ENCODE measurements at regions not wholly inside any gene's neighbourhood (a gene's known extent, or its start where the extent isn't known, plus 50 kb on each side); places are given as distances from the start of the nearest gene placed in this dataset.

DNA sequence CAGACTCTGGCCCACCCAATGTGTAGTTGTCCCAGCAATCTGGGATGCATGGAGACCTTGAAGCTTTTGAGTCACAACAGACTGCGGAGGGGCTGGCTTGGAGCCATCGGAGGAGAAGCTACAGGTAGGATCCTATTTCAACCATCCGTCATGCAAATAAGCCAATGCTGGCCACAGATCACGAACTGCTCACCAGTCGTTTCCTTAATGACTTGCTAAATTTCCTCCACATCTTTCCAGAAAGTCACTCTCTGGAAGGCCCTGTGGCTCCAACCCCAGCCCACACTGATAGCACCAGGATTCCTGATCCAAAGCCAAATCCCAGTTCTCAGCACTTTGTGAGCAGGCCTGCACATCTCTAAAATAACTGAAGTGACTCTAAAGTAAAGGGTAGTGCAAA is 321.3 kb downstream of the RAB28 start:
- H3K18ac ChIP-seq (ENCODE audit: extremely low read depth, low read length) = no peak overlapping the region
- no peak overlapping the region for H3K56ac ChIP-seq (replicated peaks; ENCODE audit: insufficient read length, low read depth, low read length)
- no peak overlapping the region for H3K4me2 ChIP-seq (ENCODE audit: insufficient read depth in 1 of 2, low read depth in 2 of 2, low read length in 2 of 2)
- no peak overlapping the region for H3K4me3 ChIP-seq (ENCODE audit: extremely low read depth in 1 of 4, insufficient read depth in 2 of 4, low read depth in 3 of 4, low read length in 4 of 4)
- H4K91ac ChIP-seq (replicated peaks; ENCODE audit: insufficient read length, low read length) = no peak overlapping the region
- TF ChIP-seq BCL11A (IDR thresholded peaks at IDR 0.05; ENCODE audit: low read depth in 2 of 2, low read length in 2 of 2) = no peak
- TF ChIP-seq TCF12 (IDR thresholded peaks at IDR 0.05; ENCODE audit: low read depth, low read length) = no peak
- TF ChIP-seq HDAC2 (IDR thresholded peaks at IDR 0.05; ENCODE audit: borderline replicate concordance in 1 of 2, low read depth in 2 of 2, low read length in 2 of 2) = no peak
- no peak for TF ChIP-seq JUN (IDR thresholded peaks at IDR 0.05; ENCODE audit: low read depth, low read length)
- H3K23me2 ChIP-seq (ENCODE audit: low read depth, low read length) = no peaks in the 10 kb centered on the region
- no peak overlapping the region for H2AK5ac ChIP-seq (ENCODE audit: low read depth, low read length)
- H4K8ac ChIP-seq (ENCODE audit: extremely low read depth, insufficient read depth, low read length) = 0 out of 2 replicates have a peak overlapping the region, but pooled peaks have one; percentile 23
- no peak overlapping the region for H2BK120ac ChIP-seq (replicated peaks; ENCODE audit: low read depth, low read length)
- H2BK20ac ChIP-seq (ENCODE audit: low read length) = no peak overlapping the region
- no peak overlapping the region for H2BK5ac ChIP-seq (ENCODE audit: low read depth, low read length)
- H3K79me2 ChIP-seq (ENCODE audit: control insufficient read depth in 1 of 2, insufficient read depth in 2 of 2, low read length in 2 of 2) = no peaks in the 10 kb centered on the region
- no peak overlapping the region for H3K4ac ChIP-seq (replicated peaks; ENCODE audit: insufficient read length, low read depth, low read length)
- DNase-seq (ENCODE audit: low read depth in 1 of 2, low spot score in 2 of 2) = no peak
- no peak overlapping the region for H4K5ac ChIP-seq (ENCODE audit: insufficient read length, low read depth, low read length)
- peak overlapping the region; percentile 54; the same call in 1 of the 2 replicates for H2AFZ ChIP-seq (ENCODE audit: low read length)
- no peak overlapping the region for H3K27ac ChIP-seq (ENCODE audit: low read depth, low read length)
- ChIA-PET POLR2A (ENCODE audit: partially characterized antibody) (no interaction called here), CTCF (ENCODE audit: partially characterized antibody) (interaction anchor here (0.9 to 1.2 kb wide), 2 partner anchors 12 to 130 kb away, joined by 3 read pairs; no protein-coding TSS in a partner anchor)
- no peak overlapping the region for H2BK15ac ChIP-seq (ENCODE audit: low read length)
- H3K4me1 ChIP-seq (replicated peaks in 1 of 4; ENCODE audit: control insufficient read depth in 3 of 4, insufficient read depth in 4 of 4, low read length in 3 of 4) = no peaks in the 10 kb centered on the region
- no peak overlapping the region for H2BK12ac ChIP-seq (ENCODE audit: low read depth, low read length)
- no peaks in the 10 kb centered on the region for H3K9me3 ChIP-seq (ENCODE audit: insufficient read depth in 2 of 2, low read depth in 1 of 2, low read length in 1 of 2)
- no peak overlapping the region for H3K9ac ChIP-seq (replicated peaks in 1 of 4; ENCODE audit: extremely low read depth in 1 of 4, low read depth in 3 of 4, low read length in 3 of 4)
- no peaks in the 10 kb centered on the region for H4K20me1 ChIP-seq (replicated peaks in 1 of 2; ENCODE audit: control insufficient read depth in 1 of 2, insufficient read depth in 2 of 2, low read length in 2 of 2)
- H3K79me1 ChIP-seq (ENCODE audit: low read depth, low read length) = no peaks in the 10 kb centered on the region
- no peak overlapping the region for H3K14ac ChIP-seq (ENCODE audit: insufficient read length)
- no peaks in the 10 kb centered on the region for H3K36me3 ChIP-seq (ENCODE audit: control insufficient read depth in 2 of 4, insufficient read depth in 4 of 4, low read length in 3 of 4)
- H3K23ac ChIP-seq (ENCODE audit: insufficient read length) = no peak overlapping the region
- no peaks in the 10 kb centered on the region for H3K27me3 ChIP-seq (replicated peaks in 1 of 4; ENCODE audit: control insufficient read depth in 3 of 4, extremely low read depth in 1 of 4, insufficient read depth in 3 of 4, low read length in 3 of 4)
- 67% methylated on average over 5 of the region's 5 CpGs; no CpG with 5 or more reads in 1 of the 2 experiments for WGBS, 2 experiments (ENCODE audit: extremely low coverage in 1 of 2, insufficient coverage in 1 of 2, insufficient read length in 1 of 2, insufficient replicate concordance in 2 of 2, low coverage in 1 of 2, low lambda C conversion rate in 2 of 2, missing lambda C conversion rate in 1 of 2)
- no peak for FAIRE-seq
